ENCODE measurements at regions not wholly inside any gene's neighbourhood (a gene's known extent, or its start where the extent isn't known, plus 50 kb on each side); places are given as distances from the start of the nearest gene placed in this dataset.

GRCh38 chr5:37900692-37901091, 60.9 kb upstream of the GDNF start:
- Mint-ChIP-seq H3K4me3 (no peak overlapping the region), H3K27ac (no peak overlapping the region), H3K36me3 (ENCODE audit: low read depth) (no peaks in the 10 kb centered on the region), H3K27me3 (ENCODE audit: insufficient read depth) (peaks cover 5% of the 10 kb centered on the region), H3K9me3 (no peaks in the 10 kb centered on the region), H3K4me1 (peaks cover 7% of the 10 kb centered on the region)
- peak; percentile 68 for TF ChIP-seq CTCF (conservative IDR thresholded peaks at IDR 0.05)
- peak; percentile 65 for DNase-seq
- no peak overlapping the region for H3K27ac ChIP-seq (ENCODE audit: low read depth, low read length)
- no peaks in the 10 kb centered on the region for H3K36me3 ChIP-seq (ENCODE audit: control insufficient read depth, insufficient read depth, low read length)
- H3K9ac ChIP-seq (ENCODE audit: extremely low read depth, low read length, poor library complexity, severe bottlenecking): no peak overlapping the region
- no peaks in the 10 kb centered on the region for H3K27me3 ChIP-seq (ENCODE audit: control insufficient read depth, insufficient read depth, low read length, poor library complexity, severe bottlenecking)
- no peak overlapping the region for H3K4me3 ChIP-seq (ENCODE audit: low read length)
- 14 to 43% methylated on average over 1 of the region's 1 CpG for WGBS, 2 experiments (ENCODE audit: insufficient coverage in 1 of 2, insufficient read length in 1 of 2)
- no peaks in the 10 kb centered on the region for H3K4me1 ChIP-seq (ENCODE audit: control insufficient read depth, insufficient read depth, low read length)
- no peaks in the 10 kb centered on the region for H3K9me3 ChIP-seq (ENCODE audit: control insufficient read depth, low read length)

GRCh38 chr5:37899037-37899436, 59.2 kb upstream of the GDNF start:
- no peaks in the 10 kb centered on the region for H3K4me1 ChIP-seq (ENCODE audit: control insufficient read depth, insufficient read depth, low read length)
- DNase-seq: no peak
- no peak overlapping the region for H3K4me3 Mint-ChIP-seq
- H3K9me3 Mint-ChIP-seq: no peaks in the 10 kb centered on the region
- H3K36me3 ChIP-seq (ENCODE audit: control insufficient read depth, insufficient read depth, low read length): no peaks in the 10 kb centered on the region
- H3K9ac ChIP-seq (ENCODE audit: extremely low read depth, low read length, poor library complexity, severe bottlenecking): no peak overlapping the region
- no peaks in the 10 kb centered on the region for H3K9me3 ChIP-seq (ENCODE audit: control insufficient read depth, low read length)
- H3K27ac ChIP-seq (ENCODE audit: low read depth, low read length): no peak overlapping the region
- no peak overlapping the region for H3K27ac Mint-ChIP-seq
- H3K4me1 Mint-ChIP-seq: peaks cover 8% of the 10 kb centered on the region
- 90% methylated on average over 1 of the region's 1 CpG; no CpG with 5 or more reads in 1 of the 2 experiments for WGBS, 2 experiments (ENCODE audit: insufficient coverage in 1 of 2, insufficient read length in 1 of 2)
- no peaks in the 10 kb centered on the region for H3K36me3 Mint-ChIP-seq (ENCODE audit: low read depth)
- no peaks in the 10 kb centered on the region for H3K27me3 ChIP-seq (ENCODE audit: control insufficient read depth, insufficient read depth, low read length, poor library complexity, severe bottlenecking)
- no peak overlapping the region for H3K4me3 ChIP-seq (ENCODE audit: low read length)
- H3K27me3 Mint-ChIP-seq (ENCODE audit: insufficient read depth): peaks cover 5% of the 10 kb centered on the region
- TF ChIP-seq CTCF (conservative IDR thresholded peaks at IDR 0.05): no peak

GRCh38 chr5:37896159-37896558, 56.3 kb upstream of the GDNF start:
- Mint-ChIP-seq H3K4me3 (no peak overlapping the region), H3K27ac (no peak overlapping the region), H3K36me3 (ENCODE audit: low read depth) (no peaks in the 10 kb centered on the region), H3K4me1 (peaks cover 8% of the 10 kb centered on the region), H3K27me3 (ENCODE audit: insufficient read depth) (peaks cover 1% of the 10 kb centered on the region), H3K9me3 (no peaks in the 10 kb centered on the region)
- H3K4me1 ChIP-seq (ENCODE audit: control insufficient read depth, insufficient read depth, low read length): no peaks in the 10 kb centered on the region
- TF ChIP-seq CTCF (conservative IDR thresholded peaks at IDR 0.05): no peak
- H3K9ac ChIP-seq (ENCODE audit: extremely low read depth, low read length, poor library complexity, severe bottlenecking): no peak overlapping the region
- WGBS, 2 experiments (ENCODE audit: insufficient coverage in 1 of 2, insufficient read length in 1 of 2): 68 to 69% methylated on average over 4 of the region's 4 CpGs
- no peak overlapping the region for H3K4me3 ChIP-seq (ENCODE audit: low read length)
- no peak for DNase-seq
- peaks cover 5% of the 10 kb centered on the region for H3K27me3 ChIP-seq (ENCODE audit: control insufficient read depth, insufficient read depth, low read length, poor library complexity, severe bottlenecking)
- no peaks in the 10 kb centered on the region for H3K9me3 ChIP-seq (ENCODE audit: control insufficient read depth, low read length)
- H3K27ac ChIP-seq (ENCODE audit: low read depth, low read length): no peak overlapping the region
- H3K36me3 ChIP-seq (ENCODE audit: control insufficient read depth, insufficient read depth, low read length): no peaks in the 10 kb centered on the region
